Breast epithelium (tissue), 3 donors: ENCODE measurements at regions not wholly inside any gene's neighbourhood (a gene's known extent, or its start where the extent isn't known, plus 50 kb on each side); places are given as distances from the start of the nearest gene placed in this dataset.

Experiments
- POLR2A ChIP-seq: fragments of 450-650 bp; IDR thresholded peaks from one replicate; pipeline ENCODE4 v1.6.1; 2016; ENCODE audit warnings: antibody characterized with exemption, mild to moderate bottlenecking, moderate library complexity
- POLR2AphosphoS5 ChIP-seq, 3 donors: sonication (generic); formaldehyde crosslinking; IDR thresholded peaks; one replicate each; pipeline ENCODE4 v1.6.1; 2017; ENCODE audit warnings: antibody characterized with exemption in 3 of 3
- TF ChIP-seq, protein P1 (sequence below), 3 donors: fragments of 450-650 bp; IDR thresholded peaks; one replicate each; pipeline ENCODE4 v1.5.1; 2016 to 2017; ENCODE audit warnings: antibody characterized with exemption in 3 of 3, mild to moderate bottlenecking in 3 of 3, moderate library complexity in 3 of 3

DNA sequence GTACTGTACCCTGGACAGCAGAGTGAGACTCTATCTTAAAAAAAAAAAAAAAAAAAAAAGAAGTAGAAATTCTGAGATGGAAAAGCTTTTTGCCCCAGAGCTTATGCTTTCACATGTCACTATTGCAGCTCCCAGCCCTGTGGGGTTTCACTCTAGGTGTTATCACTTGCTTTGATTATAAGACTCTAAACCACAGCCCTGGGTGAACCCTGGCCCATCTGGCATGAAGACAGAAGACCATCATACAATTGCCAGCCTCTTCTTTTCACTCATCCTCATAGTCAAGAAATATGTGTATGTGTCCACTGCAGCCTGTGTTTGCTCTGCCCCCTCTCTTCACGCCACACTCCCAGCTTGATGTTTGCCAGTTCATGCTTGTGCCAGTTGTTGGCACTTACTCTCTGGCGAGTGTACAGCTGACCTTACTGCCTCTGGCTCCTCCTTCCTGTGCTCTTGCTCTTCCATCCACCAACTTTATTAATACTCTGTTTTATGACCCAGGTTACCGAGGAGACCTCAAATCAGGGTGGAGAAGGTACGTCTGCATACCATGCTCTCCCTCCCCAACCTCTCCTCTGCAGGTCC, 136.7 kb upstream of the NCK2 start:
- TF ChIP-seq, protein P1, sequence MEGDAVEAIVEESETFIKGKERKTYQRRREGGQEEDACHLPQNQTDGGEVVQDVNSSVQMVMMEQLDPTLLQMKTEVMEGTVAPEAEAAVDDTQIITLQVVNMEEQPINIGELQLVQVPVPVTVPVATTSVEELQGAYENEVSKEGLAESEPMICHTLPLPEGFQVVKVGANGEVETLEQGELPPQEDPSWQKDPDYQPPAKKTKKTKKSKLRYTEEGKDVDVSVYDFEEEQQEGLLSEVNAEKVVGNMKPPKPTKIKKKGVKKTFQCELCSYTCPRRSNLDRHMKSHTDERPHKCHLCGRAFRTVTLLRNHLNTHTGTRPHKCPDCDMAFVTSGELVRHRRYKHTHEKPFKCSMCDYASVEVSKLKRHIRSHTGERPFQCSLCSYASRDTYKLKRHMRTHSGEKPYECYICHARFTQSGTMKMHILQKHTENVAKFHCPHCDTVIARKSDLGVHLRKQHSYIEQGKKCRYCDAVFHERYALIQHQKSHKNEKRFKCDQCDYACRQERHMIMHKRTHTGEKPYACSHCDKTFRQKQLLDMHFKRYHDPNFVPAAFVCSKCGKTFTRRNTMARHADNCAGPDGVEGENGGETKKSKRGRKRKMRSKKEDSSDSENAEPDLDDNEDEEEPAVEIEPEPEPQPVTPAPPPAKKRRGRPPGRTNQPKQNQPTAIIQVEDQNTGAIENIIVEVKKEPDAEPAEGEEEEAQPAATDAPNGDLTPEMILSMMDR (IDR thresholded peaks at IDR 0.05) = no peak
- TF ChIP-seq POLR2A = no peak
- TF ChIP-seq POLR2AphosphoS5 (IDR thresholded peaks at IDR 0.05) = no peak
